DOHH2 (cell line): ENCODE measurements at regions not wholly inside any gene's neighbourhood (a gene's known extent, or its start where the extent isn't known, plus 50 kb on each side); places are given as distances from the start of the nearest gene placed in this dataset.

Source experiments
- H3F3A ChIP-seq: fragments of 200-600 bp; sonication (generic), shearing (Covaris generic); 2 replicates; pipeline ENCODE4 v1.6.0; 2016; ENCODE audit warnings: antibody characterized with exemption, mild to moderate bottlenecking; ENCODE audit not compliant: control insufficient read depth, insufficient read depth
- H3K27ac ChIP-seq: fragments of 200-600 bp; sonication (generic); 2 replicates; pipeline ENCODE4 v1.5.1; 2014; ENCODE audit warnings: low read depth, mild to moderate bottlenecking, low read length, moderate library complexity
- H3K27me3 ChIP-seq: fragments of 200-600 bp; sonication (generic); 2 replicates; pipeline ENCODE4 v1.6.1; 2014; ENCODE audit warnings: mild to moderate bottlenecking, low read length, mixed read lengths; ENCODE audit not compliant: control insufficient read depth
- H3K36me3 ChIP-seq: fragments of 200-600 bp; sonication (generic); 2 replicates; pipeline ENCODE4 v1.6.1; 2014; ENCODE audit warnings: mild to moderate bottlenecking, low read length, moderate library complexity, mixed read lengths; ENCODE audit not compliant: control insufficient read depth
- H3K4me1 ChIP-seq: fragments of 200-600 bp; sonication (generic); 2 replicates; pipeline ENCODE4 v1.6.1; 2014; ENCODE audit warnings: mild to moderate bottlenecking, low read length, mixed read lengths; ENCODE audit not compliant: control insufficient read depth
- H3K4me2 ChIP-seq: fragments of 200-600 bp; sonication (generic); 2 replicates; pipeline ENCODE4 v1.6.0; 2014; ENCODE audit warnings: mild to moderate bottlenecking, low read length, moderate library complexity
- H3K4me3 ChIP-seq: fragments of 200-600 bp; sonication (generic); 2 replicates; pipeline ENCODE4 v1.5.1; 2014; ENCODE audit warnings: mild to moderate bottlenecking, low read length, mixed read lengths
- H3K79me2 ChIP-seq: fragments of 200-600 bp; sonication (generic); 2 replicates; pipeline ENCODE4 v1.6.1; 2014; ENCODE audit warnings: mild to moderate bottlenecking, low read length, mixed read lengths; ENCODE audit not compliant: control insufficient read depth
- H3K9me2 ChIP-seq: fragments of 200-600 bp; sonication (generic); replicated peaks from 2 replicates; pipeline ENCODE4 v1.6.1; 2014; ENCODE audit warnings: mild to moderate bottlenecking, low read length, mixed read lengths; ENCODE audit not compliant: control insufficient read depth
- H3K9me3 ChIP-seq: fragments of 200-600 bp; sonication (generic); 2 replicates; pipeline ENCODE4 v1.6.1; 2014; ENCODE audit warnings: antibody characterized with exemption, low read length, mixed read lengths; ENCODE audit not compliant: control insufficient read depth, insufficient read depth
- H4K20me1 ChIP-seq: fragments of 200-600 bp; sonication (generic); 2 replicates; pipeline ENCODE4 v1.6.0; 2014; ENCODE audit warnings: low read depth, mild to moderate bottlenecking, antibody characterized with exemption, low read length, moderate library complexity; ENCODE audit not compliant: control insufficient read depth, insufficient read depth
- EZH2phosphoT487 ChIP-seq: fragments of 200-600 bp; sonication (generic); IDR thresholded peaks from 2 replicates; pipeline ENCODE4 v1.6.1; 2017; ENCODE audit warnings: borderline replicate concordance, mild to moderate bottlenecking, antibody characterized with exemption, low read length, moderate library complexity, mixed read lengths
- TF ChIP-seq, protein P1 (sequence below): fragments of 200-600 bp; sonication (generic); IDR thresholded peaks from one replicate; pipeline ENCODE4 v1.5.1; 2014; ENCODE audit warnings: antibody characterized with exemption, mild to moderate bottlenecking, low read depth, low read length; ENCODE audit not compliant: poor library complexity, severe bottlenecking

DNA sequence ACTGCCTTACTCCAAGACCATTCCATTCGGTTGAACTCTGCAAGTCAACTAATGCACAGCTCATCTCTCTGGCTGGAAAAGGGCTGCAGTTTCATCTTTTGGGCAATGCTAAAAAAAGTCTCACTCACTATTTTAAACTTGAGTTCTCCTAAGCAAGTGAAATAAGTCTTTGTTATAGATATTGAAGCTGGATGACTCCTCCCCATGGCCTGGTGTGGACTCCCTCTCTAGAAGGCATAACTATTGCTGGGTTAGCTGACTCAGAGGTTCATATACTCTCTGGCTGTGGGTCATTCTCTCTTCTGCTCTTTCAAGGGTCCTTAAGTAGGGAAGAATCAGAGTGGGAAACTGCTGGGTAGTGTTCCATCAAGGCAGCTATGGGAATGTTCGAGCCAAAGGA lies 88.0 kb downstream of the XCL2 start:
- Histone ChIP-seq H3K4me3 (no peak overlapping the region), H3K27me3 (no peaks in the 10 kb centered on the region; the same call in 1 of the 2 replicates), H3K79me2 (no peaks in the 10 kb centered on the region), H3K9me3 (no peaks in the 10 kb centered on the region), H3K36me3 (no peaks in the 10 kb centered on the region), H3K4me1 (no peaks in the 10 kb centered on the region), H3K4me2 (no peak overlapping the region), H3K9me2 (no peaks in the 10 kb centered on the region), H3F3A (no peaks in the 10 kb centered on the region), H3K27ac (no peak overlapping the region), H4K20me1 (no peaks in the 10 kb centered on the region)
- TF ChIP-seq, protein P1, sequence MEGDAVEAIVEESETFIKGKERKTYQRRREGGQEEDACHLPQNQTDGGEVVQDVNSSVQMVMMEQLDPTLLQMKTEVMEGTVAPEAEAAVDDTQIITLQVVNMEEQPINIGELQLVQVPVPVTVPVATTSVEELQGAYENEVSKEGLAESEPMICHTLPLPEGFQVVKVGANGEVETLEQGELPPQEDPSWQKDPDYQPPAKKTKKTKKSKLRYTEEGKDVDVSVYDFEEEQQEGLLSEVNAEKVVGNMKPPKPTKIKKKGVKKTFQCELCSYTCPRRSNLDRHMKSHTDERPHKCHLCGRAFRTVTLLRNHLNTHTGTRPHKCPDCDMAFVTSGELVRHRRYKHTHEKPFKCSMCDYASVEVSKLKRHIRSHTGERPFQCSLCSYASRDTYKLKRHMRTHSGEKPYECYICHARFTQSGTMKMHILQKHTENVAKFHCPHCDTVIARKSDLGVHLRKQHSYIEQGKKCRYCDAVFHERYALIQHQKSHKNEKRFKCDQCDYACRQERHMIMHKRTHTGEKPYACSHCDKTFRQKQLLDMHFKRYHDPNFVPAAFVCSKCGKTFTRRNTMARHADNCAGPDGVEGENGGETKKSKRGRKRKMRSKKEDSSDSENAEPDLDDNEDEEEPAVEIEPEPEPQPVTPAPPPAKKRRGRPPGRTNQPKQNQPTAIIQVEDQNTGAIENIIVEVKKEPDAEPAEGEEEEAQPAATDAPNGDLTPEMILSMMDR, result no peak

DNA sequence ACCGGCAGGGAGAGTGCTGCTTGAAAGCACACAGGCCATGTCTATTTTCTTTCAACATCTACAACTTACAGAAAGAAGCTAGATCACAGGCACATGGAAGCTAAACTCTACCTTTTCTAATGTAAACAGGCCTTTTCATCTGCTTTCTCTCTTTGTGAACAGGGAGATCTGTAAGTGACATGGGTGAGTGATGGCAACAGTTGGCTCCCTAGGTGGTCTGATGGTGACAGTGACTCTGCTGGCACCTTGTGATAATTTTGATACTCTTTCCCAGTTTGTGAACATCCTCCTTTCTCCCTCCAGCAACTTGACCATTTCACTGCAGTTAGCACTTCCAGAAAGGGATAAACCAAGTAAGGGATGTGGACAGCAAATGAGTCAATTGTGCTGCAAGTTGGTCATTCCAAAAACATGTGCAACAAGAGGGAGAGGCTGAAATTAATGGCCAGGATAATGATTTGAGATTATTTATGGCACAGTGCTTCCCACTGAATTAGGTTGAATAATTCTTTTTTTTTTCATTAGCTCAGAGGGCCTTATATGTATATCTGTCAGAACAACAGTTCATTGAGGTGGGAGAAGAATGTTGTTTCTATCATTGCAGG lies 89.5 kb downstream of the XCL2 start:
- H3K4me3 ChIP-seq, result no peak overlapping the region
- no peak for TF ChIP-seq EZH2phosphoT487
- TF ChIP-seq, protein P1, result no peak
- H3K79me2 ChIP-seq, result no peaks in the 10 kb centered on the region
- H3K27ac ChIP-seq, result no peak overlapping the region
- H3K4me1 ChIP-seq, result no peaks in the 10 kb centered on the region
- H3K9me3 ChIP-seq, result no peaks in the 10 kb centered on the region
- no peaks in the 10 kb centered on the region for H3K36me3 ChIP-seq
- no peak overlapping the region for H3K4me2 ChIP-seq
- no peaks in the 10 kb centered on the region for H4K20me1 ChIP-seq
- no peaks in the 10 kb centered on the region; the same call in 1 of the 2 replicates for H3K27me3 ChIP-seq
- no peaks in the 10 kb centered on the region for H3K9me2 ChIP-seq
- no peaks in the 10 kb centered on the region for H3F3A ChIP-seq

DNA sequence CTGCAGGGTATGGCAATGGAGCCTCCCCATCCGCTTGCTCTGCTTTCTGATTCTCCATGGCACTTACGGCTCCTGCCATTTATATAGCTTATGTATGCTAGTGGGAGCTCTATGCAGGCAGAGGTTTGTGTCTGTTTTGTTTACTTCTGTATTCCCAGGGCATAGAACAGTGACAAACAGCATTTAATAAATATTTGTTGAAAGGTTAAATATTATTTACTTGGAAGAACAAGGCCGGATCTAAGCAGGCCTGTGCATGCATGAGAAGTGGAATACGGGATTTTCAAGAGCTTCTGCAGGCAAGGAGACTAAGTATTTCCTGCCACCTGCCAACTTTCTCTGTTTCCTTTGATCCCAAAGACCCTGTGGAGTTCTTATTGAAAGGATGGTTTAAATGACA lies 90.7 kb downstream of the XCL2 start:
- Histone ChIP-seq H4K20me1 (no peaks in the 10 kb centered on the region), H3K4me2 (no peak overlapping the region), H3K27me3 (no peaks in the 10 kb centered on the region; the same call in 1 of the 2 replicates), H3K9me2 (no peaks in the 10 kb centered on the region), H3K36me3 (no peaks in the 10 kb centered on the region), H3K4me3 (no peak overlapping the region), H3K27ac (no peak overlapping the region), H3K9me3 (no peaks in the 10 kb centered on the region), H3K4me1 (no peaks in the 10 kb centered on the region), H3K79me2 (no peaks in the 10 kb centered on the region), H3F3A (no peaks in the 10 kb centered on the region)
- TF ChIP-seq, protein P1, result no peak
- no peak for TF ChIP-seq EZH2phosphoT487
